Neural progenitor cell (in vitro differentiated cells): ENCODE measurements at regions not wholly inside any gene's neighbourhood (a gene's known extent, or its start where the extent isn't known, plus 50 kb on each side); places are given as distances from the start of the nearest gene placed in this dataset.

Experiments used
- CTCF ChIP-seq: fragments of 200-600 bp; sonication (generic); IDR thresholded peaks from 2 replicates; pipeline ENCODE4 v1.5.1; 2017; ENCODE audit warnings: antibody characterized with exemption, mild to moderate bottlenecking
- EZH2 ChIP-seq: fragments of 200-600 bp; sonication (generic); IDR thresholded peaks from 2 replicates; pipeline ENCODE4 v1.6.1; 2017; ENCODE audit warnings: antibody characterized with exemption, mild to moderate bottlenecking, moderate library complexity
- EZH2phosphoT487 ChIP-seq: fragments of 200-600 bp; sonication (generic); IDR thresholded peaks from 2 replicates; pipeline ENCODE4 v1.6.1; 2017; ENCODE audit warnings: antibody characterized with exemption

- no peak for TF ChIP-seq CTCF
- TF ChIP-seq EZH2 = no peak
- no peak for TF ChIP-seq EZH2phosphoT487
Measured at GRCh38 chr15:96764946-96765345, 434.4 kb downstream of the NR2F2 start.
